DOHH2 (cell line): ENCODE measurements at regions not wholly inside any gene's neighbourhood (a gene's known extent, or its start where the extent isn't known, plus 50 kb on each side); places are given as distances from the start of the nearest gene placed in this dataset.
"Not testable (repeated sequence)": the region's sequence is repeated elsewhere in the genome, so short reads cannot be mapped to it uniquely, and the experiment has no call there.

Experiments
- H3F3A ChIP-seq: fragments of 200-600 bp; sonication (generic), shearing (Covaris generic); 2 replicates; pipeline ENCODE4 v1.6.0; 2016; ENCODE audit warnings: antibody characterized with exemption, mild to moderate bottlenecking; ENCODE audit not compliant: control insufficient read depth, insufficient read depth
- H3K27ac ChIP-seq: fragments of 200-600 bp; sonication (generic); 2 replicates; pipeline ENCODE4 v1.5.1; 2014; ENCODE audit warnings: low read depth, mild to moderate bottlenecking, low read length, moderate library complexity
- H3K27me3 ChIP-seq: fragments of 200-600 bp; sonication (generic); 2 replicates; pipeline ENCODE4 v1.6.1; 2014; ENCODE audit warnings: mild to moderate bottlenecking, low read length, mixed read lengths; ENCODE audit not compliant: control insufficient read depth
- H3K36me3 ChIP-seq: fragments of 200-600 bp; sonication (generic); 2 replicates; pipeline ENCODE4 v1.6.1; 2014; ENCODE audit warnings: mild to moderate bottlenecking, low read length, moderate library complexity, mixed read lengths; ENCODE audit not compliant: control insufficient read depth
- H3K4me1 ChIP-seq: fragments of 200-600 bp; sonication (generic); 2 replicates; pipeline ENCODE4 v1.6.1; 2014; ENCODE audit warnings: mild to moderate bottlenecking, low read length, mixed read lengths; ENCODE audit not compliant: control insufficient read depth
- H3K4me2 ChIP-seq: fragments of 200-600 bp; sonication (generic); 2 replicates; pipeline ENCODE4 v1.6.0; 2014; ENCODE audit warnings: mild to moderate bottlenecking, low read length, moderate library complexity
- H3K4me3 ChIP-seq: fragments of 200-600 bp; sonication (generic); 2 replicates; pipeline ENCODE4 v1.5.1; 2014; ENCODE audit warnings: mild to moderate bottlenecking, low read length, mixed read lengths
- H3K79me2 ChIP-seq: fragments of 200-600 bp; sonication (generic); 2 replicates; pipeline ENCODE4 v1.6.1; 2014; ENCODE audit warnings: mild to moderate bottlenecking, low read length, mixed read lengths; ENCODE audit not compliant: control insufficient read depth
- H3K9me2 ChIP-seq: fragments of 200-600 bp; sonication (generic); replicated peaks from 2 replicates; pipeline ENCODE4 v1.6.1; 2014; ENCODE audit warnings: mild to moderate bottlenecking, low read length, mixed read lengths; ENCODE audit not compliant: control insufficient read depth
- H3K9me3 ChIP-seq: fragments of 200-600 bp; sonication (generic); 2 replicates; pipeline ENCODE4 v1.6.1; 2014; ENCODE audit warnings: antibody characterized with exemption, low read length, mixed read lengths; ENCODE audit not compliant: control insufficient read depth, insufficient read depth
- H4K20me1 ChIP-seq: fragments of 200-600 bp; sonication (generic); 2 replicates; pipeline ENCODE4 v1.6.0; 2014; ENCODE audit warnings: low read depth, mild to moderate bottlenecking, antibody characterized with exemption, low read length, moderate library complexity; ENCODE audit not compliant: control insufficient read depth, insufficient read depth
- CTCF ChIP-seq: fragments of 200-600 bp; sonication (generic); IDR thresholded peaks from one replicate; pipeline ENCODE4 v1.5.1; 2014; ENCODE audit warnings: antibody characterized with exemption, mild to moderate bottlenecking, low read depth, low read length; ENCODE audit not compliant: poor library complexity, severe bottlenecking
- EZH2phosphoT487 ChIP-seq: fragments of 200-600 bp; sonication (generic); IDR thresholded peaks from 2 replicates; pipeline ENCODE4 v1.6.1; 2017; ENCODE audit warnings: borderline replicate concordance, mild to moderate bottlenecking, antibody characterized with exemption, low read length, moderate library complexity, mixed read lengths

GRCh38 chr20:28562510-28562898 lies 2695.0 kb upstream of the DEFB115 start:
- Histone ChIP-seq H3K36me3 (no peaks in the 10 kb centered on the region), H3K27me3 (no peaks in the 10 kb centered on the region), H3K27ac (no peak overlapping the region), H3K4me3 (no peak overlapping the region), H3K79me2 (no peaks in the 10 kb centered on the region), H3K4me1 (no peaks in the 10 kb centered on the region), H3F3A (no peaks in the 10 kb centered on the region), H3K4me2 (no peak overlapping the region), H4K20me1 (no peaks in the 10 kb centered on the region), H3K9me2 (no peaks in the 10 kb centered on the region), H3K9me3 (peaks cover 20% of the 10 kb centered on the region)
- TF ChIP-seq EZH2phosphoT487 (no peak), CTCF (no peak)

GRCh38 chr20:28562899-28563521 lies 2694.5 kb upstream of the DEFB115 start:
- H4K20me1 ChIP-seq, H3K27ac ChIP-seq, H3K4me2 ChIP-seq, H3K27me3 ChIP-seq, H3F3A ChIP-seq, H3K9me2 ChIP-seq, H3K79me2 ChIP-seq, H3K4me1 ChIP-seq, H3K4me3 ChIP-seq, H3K36me3 ChIP-seq: not testable (repeated sequence)
- H3K9me3 ChIP-seq = peaks cover 20% of the 10 kb centered on the region

- not testable (repeated sequence) for H3K79me2 ChIP-seq, H3K27me3 ChIP-seq, H3K4me2 ChIP-seq, H4K20me1 ChIP-seq, H3K27ac ChIP-seq, H3K4me1 ChIP-seq, H3K4me3 ChIP-seq, H3K36me3 ChIP-seq, H3K9me2 ChIP-seq, H3F3A ChIP-seq
- H3K9me3 ChIP-seq = peaks cover 17% of the 10 kb centered on the region
Measured at GRCh38 chr20:28564024-28564423, 2693.4 kb upstream of the DEFB115 start.

- not testable (repeated sequence) for H3K9me2 ChIP-seq
Measured at GRCh38 chr20:28564688-28565463, 2692.6 kb upstream of the DEFB115 start.

GRCh38 chr20:28575991-28576390 lies 2681.5 kb upstream of the DEFB115 start:
- H3F3A ChIP-seq, H3K27me3 ChIP-seq, H3K4me2 ChIP-seq, H4K20me1 ChIP-seq, H3K4me3 ChIP-seq, H3K36me3 ChIP-seq, H3K9me3 ChIP-seq, H3K9me2 ChIP-seq, H3K79me2 ChIP-seq, H3K4me1 ChIP-seq, H3K27ac ChIP-seq: not testable (repeated sequence)
- TF ChIP-seq CTCF = peak; percentile 31

More at GRCh38 chr20:28564688-28565463, 2692.6 kb upstream of the DEFB115 start:
- not testable (repeated sequence) for H3K4me3 ChIP-seq, H3K4me2 ChIP-seq, H3K27me3 ChIP-seq, H3F3A ChIP-seq, H3K4me1 ChIP-seq, H3K27ac ChIP-seq, H3K79me2 ChIP-seq, H3K36me3 ChIP-seq, H4K20me1 ChIP-seq
- peaks cover 17% of the 10 kb centered on the region for H3K9me3 ChIP-seq

- H3K4me3 ChIP-seq, H3K27me3 ChIP-seq, H3K4me1 ChIP-seq, H3K36me3 ChIP-seq, H3F3A ChIP-seq, H3K4me2 ChIP-seq, H4K20me1 ChIP-seq, H3K27ac ChIP-seq, H3K9me3 ChIP-seq, H3K9me2 ChIP-seq: not testable (repeated sequence)
- H3K79me2 ChIP-seq = peaks cover 11% of the 10 kb centered on the region
Measured at GRCh38 chr20:28591680-28592079, 2665.8 kb upstream of the DEFB115 start.
